K562 (cell line): ENCODE measurements at regions not wholly inside any gene's neighbourhood (a gene's known extent, or its start where the extent isn't known, plus 50 kb on each side); places are given as distances from the start of the nearest gene placed in this dataset.

ENCODE experiments used
- ATAC-seq: fragments of 200-7000 bp; cut with Tn5 transposase; 3 replicates; pipeline ENCODE4 v1.9.1; 2020; ENCODE audit warnings: moderate library complexity
- BruUV-seq: library from RNA; stranded (reverse); fragments of 400-500 nt; replicated peaks from 2 replicates; lab custom pipeline; 2021; lab: Mats Ljungman, UMichigan
- CTCF ChIA-PET: fragments of 300-600 bp; formaldehyde crosslinking; extraction: SDS; loops from one replicate; lab custom pipeline; 2021; ENCODE audit warnings: low intra/inter-chr PET ratio; lab: Yijun Ruan, JAX
- POLR2A ChIA-PET: fragments of 300-600, 350-650 bp; sonication (Branson Sonifier 250); formaldehyde crosslinking; extraction: SDS; loops from one replicate; lab custom pipeline; 2021; ENCODE audit warnings: antibody characterized with exemption, inconsistent platforms; lab: Yijun Ruan, JAX
- DNase-seq, 4 experiments: peaks; one replicate each; pipeline versions ENCODE4 v3.0.0 to v3.0.0-alpha.2; 2011 to 2018; ENCODE audit warnings: low spot score in 3 of 4, mixed read lengths in 3 of 4; ENCODE audit errors: extremely low read depth in 1 of 4
- FAIRE-seq: peaks from 2 replicates; lab custom pipeline; 2011; peaks lifted over from hg19 to GRCh38; lab: Jason Lieb, UNC
- H2AFZ ChIP-seq: 2 replicates; pipeline ENCODE4 v1.6.0; 2011; ENCODE audit warnings: low read depth, low read length, control low read depth, inconsistent platforms
- H3K27ac ChIP-seq: fragments of 200-600 bp; 3 replicates; pipeline ENCODE4 v1.8.0; 2011; ENCODE audit warnings: low read depth, mild to moderate bottlenecking, control low read depth, inconsistent platforms, low read length, moderate library complexity, mixed read lengths; ENCODE audit errors: extremely low read depth
- H3K27me3 ChIP-seq, 2 experiments: fragments of 300-600 bp in 1 of 2; 2 replicates in 1 of 2; 3 replicates in 1 of 2; pipeline versions ENCODE4 v1.6.0 to v1.8.0; 2011; ENCODE audit warnings: inconsistent platforms in 2 of 2, low read length in 2 of 2, mild to moderate bottlenecking in 1 of 2, mixed read lengths in 1 of 2, moderate library complexity in 1 of 2; ENCODE audit not compliant: control insufficient read depth in 2 of 2, insufficient read depth in 2 of 2
- H3K36me3 ChIP-seq: fragments of 300-600 bp; 3 replicates; pipeline ENCODE4 v1.8.0; 2011; ENCODE audit warnings: mild to moderate bottlenecking, low read length, inconsistent platforms; ENCODE audit not compliant: control insufficient read depth, insufficient read depth
- H3K4me1 ChIP-seq, 2 experiments: fragments of 200-600 bp in 1 of 2; replicated peaks in 1 of 2; 2 replicates in 1 of 2; 3 replicates in 1 of 2; pipeline versions ENCODE4 v1.5.1 to v1.8.0; 2011; ENCODE audit warnings: inconsistent platforms in 2 of 2, low read length in 2 of 2, mild to moderate bottlenecking in 1 of 2, mixed read lengths in 1 of 2, moderate library complexity in 1 of 2; ENCODE audit not compliant: control insufficient read depth in 2 of 2, insufficient read depth in 2 of 2
- H3K4me2 ChIP-seq: 2 replicates; pipeline ENCODE4 v1.6.1; 2011; ENCODE audit warnings: low read length, control low read depth, inconsistent platforms, mixed read lengths; ENCODE audit not compliant: insufficient read depth
- H3K4me3 ChIP-seq: fragments of 200-600 bp; sonication (generic), shearing (Covaris generic); 2 replicates; pipeline ENCODE4 v1.5.1; 2016; ENCODE audit warnings: control low read depth, inconsistent platforms
- H3K79me2 ChIP-seq: fragments of 200-600 bp; 3 replicates; pipeline ENCODE4 v1.8.0; 2011; ENCODE audit warnings: low read length, inconsistent platforms; ENCODE audit not compliant: control insufficient read depth, insufficient read depth
- H3K9ac ChIP-seq, 2 experiments: 2 replicates each; pipeline versions ENCODE4 v1.6.0 to v1.6.1; 2011; ENCODE audit warnings: low read depth in 2 of 2, low read length in 2 of 2, control low read depth in 1 of 2, inconsistent platforms in 1 of 2, mild to moderate bottlenecking in 1 of 2, mixed read lengths in 1 of 2; ENCODE audit not compliant: insufficient read depth in 1 of 2
- H3K9me1 ChIP-seq: one replicate; pipeline ENCODE4 v1.6.0; 2011; ENCODE audit warnings: inconsistent platforms, mild to moderate bottlenecking, low read length, moderate library complexity; ENCODE audit not compliant: control insufficient read depth, insufficient read depth
- H3K9me3 ChIP-seq: replicated peaks from 2 replicates; pipeline ENCODE4 v1.5.1; 2011; ENCODE audit warnings: low read depth, low read length, inconsistent platforms; ENCODE audit not compliant: control insufficient read depth, insufficient read depth
- H4K20me1 ChIP-seq: replicated peaks from 2 replicates; pipeline ENCODE4 v1.6.1; 2011; ENCODE audit warnings: low read length, inconsistent platforms, mixed read lengths; ENCODE audit not compliant: control insufficient read depth, insufficient read depth
- CBX8 ChIP-seq: fragments of 200-600 bp; sonication (generic); IDR thresholded peaks from 2 replicates; pipeline ENCODE4 v1.6.1; 2012; ENCODE audit warnings: borderline replicate concordance, mixed run types, low read depth, mild to moderate bottlenecking, moderate library complexity, mixed read lengths, low read length, control low read depth, inconsistent platforms; ENCODE audit not compliant: poor library complexity, severe bottlenecking; ENCODE audit errors: extremely low read depth
- NONO ChIP-seq, 2 experiments: fragments of 200-400 bp in 1 of 2; fragments of 450-650 bp in 1 of 2; formaldehyde crosslinking in 1 of 2; IDR thresholded peaks; 2 replicates each; pipeline ENCODE4 v1.6.1; 2017; ENCODE audit warnings: low read depth in 2 of 2, mild to moderate bottlenecking in 2 of 2, moderate library complexity in 2 of 2, low read length in 1 of 2
- NR2F6 ChIP-seq: fragments of 450-650 bp; formaldehyde crosslinking; IDR thresholded peaks from 2 replicates; pipeline ENCODE4 v1.4.0; 2020; ENCODE audit warnings: mild to moderate bottlenecking
- NRF1 ChIP-seq, 2 experiments: fragments of 450-650 bp; IDR thresholded peaks in 1 of 2; conservative IDR thresholded peaks in 1 of 2; 2 replicates each; pipeline ENCODE4 v1.6.1; 2014; ENCODE audit warnings: mild to moderate bottlenecking in 2 of 2
- RBM15 ChIP-seq: fragments of 200-400 bp; formaldehyde crosslinking; IDR thresholded peaks from 2 replicates; pipeline ENCODE4 v1.6.1; 2018; ENCODE audit warnings: mild to moderate bottlenecking, low read length, moderate library complexity; ENCODE audit not compliant: insufficient read depth
- WGBS: fragments of 100-300 bp; shearing (Covaris generic); methylation state at CpG from one replicate; pipeline ENCODE4 v1.1.6; 2016; ENCODE audit warnings: low coverage, mixed read lengths; ENCODE audit not compliant: insufficient coverage; ENCODE audit errors: missing lambda C conversion rate; 5-methylcytosine and 5-hydroxymethylcytosine counted together
- in situ Hi-C: fragments of 300-500 bp; cut with MboI; formaldehyde crosslinking; loops from 4 replicates; pipeline ENCODE4 v1.15.0; 2018; ENCODE audit warnings: inconsistent platforms, mixed read lengths
- intact Hi-C: fragments of 100-400 bp; cut with micrococcal nuclease; formaldehyde crosslinking; loops from 2 replicates; pipeline ENCODE4 v1.14.2; 2022
- TF ChIP-seq, protein P1 (sequence below), 2 experiments: IDR thresholded peaks; 2 replicates each; pipeline ENCODE4 v1.6.1; 2012; ENCODE audit warnings: improper control_type of control experiment in 2 of 2, low read depth in 2 of 2, low read length in 2 of 2, borderline replicate concordance in 1 of 2

DNA sequence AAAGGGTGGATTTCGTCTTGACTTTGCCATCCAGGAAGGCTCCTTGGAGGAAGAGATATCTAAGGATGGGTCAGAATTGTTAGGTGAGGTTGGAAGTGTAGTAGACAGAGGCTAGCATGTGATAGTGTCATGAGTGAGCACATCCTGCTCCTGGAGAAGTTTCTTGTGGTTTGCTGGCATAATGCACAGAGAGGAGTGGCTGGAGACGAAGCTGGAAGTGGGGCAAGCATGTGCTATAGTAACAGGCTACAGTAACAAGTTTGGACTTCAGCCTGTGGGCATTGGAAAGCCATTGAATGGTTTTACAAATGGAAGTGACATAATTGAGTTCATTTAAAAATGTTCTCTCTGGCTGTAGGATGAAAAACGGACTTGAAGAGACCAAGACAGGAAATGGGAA lies 175.6 kb upstream of the VWC2 start:
- H3K9me1 ChIP-seq, result no peaks in the 10 kb centered on the region
- TF ChIP-seq NR2F6 (no peak), NRF1 (conservative IDR thresholded peaks at IDR 0.05 in 1 of 2, IDR thresholded peaks at IDR 0.05 in 1 of 2) (no peak), CBX8 (no peak), NONO (IDR thresholded peaks at IDR 0.05; ENCODE audit: low read depth in 2 of 2, low read length in 1 of 2) (no peak), RBM15 (no peak)
- TF ChIP-seq, protein P1, sequence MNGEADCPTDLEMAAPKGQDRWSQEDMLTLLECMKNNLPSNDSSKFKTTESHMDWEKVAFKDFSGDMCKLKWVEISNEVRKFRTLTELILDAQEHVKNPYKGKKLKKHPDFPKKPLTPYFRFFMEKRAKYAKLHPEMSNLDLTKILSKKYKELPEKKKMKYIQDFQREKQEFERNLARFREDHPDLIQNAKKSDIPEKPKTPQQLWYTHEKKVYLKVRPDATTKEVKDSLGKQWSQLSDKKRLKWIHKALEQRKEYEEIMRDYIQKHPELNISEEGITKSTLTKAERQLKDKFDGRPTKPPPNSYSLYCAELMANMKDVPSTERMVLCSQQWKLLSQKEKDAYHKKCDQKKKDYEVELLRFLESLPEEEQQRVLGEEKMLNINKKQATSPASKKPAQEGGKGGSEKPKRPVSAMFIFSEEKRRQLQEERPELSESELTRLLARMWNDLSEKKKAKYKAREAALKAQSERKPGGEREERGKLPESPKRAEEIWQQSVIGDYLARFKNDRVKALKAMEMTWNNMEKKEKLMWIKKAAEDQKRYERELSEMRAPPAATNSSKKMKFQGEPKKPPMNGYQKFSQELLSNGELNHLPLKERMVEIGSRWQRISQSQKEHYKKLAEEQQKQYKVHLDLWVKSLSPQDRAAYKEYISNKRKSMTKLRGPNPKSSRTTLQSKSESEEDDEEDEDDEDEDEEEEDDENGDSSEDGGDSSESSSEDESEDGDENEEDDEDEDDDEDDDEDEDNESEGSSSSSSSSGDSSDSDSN (IDR thresholded peaks at IDR 0.05; ENCODE audit: borderline replicate concordance in 1 of 2, low read depth in 2 of 2, low read length in 2 of 2), result no peak
- no peak overlapping the region for H2AFZ ChIP-seq
- intact Hi-C loops (no loop called here), in situ Hi-C loops (no loop called here)
- no TSS peak for BruUV-seq
- H3K36me3 ChIP-seq, result no peaks in the 10 kb centered on the region
- no peak overlapping the region for H3K27ac ChIP-seq
- WGBS, result 0% methylated on average over 3 of the region's 3 CpGs
- no peaks in the 10 kb centered on the region for H3K27me3 ChIP-seq
- H4K20me1 ChIP-seq, result no peaks in the 10 kb centered on the region
- no peak overlapping the region for H3K4me2 ChIP-seq
- ChIA-PET POLR2A (no interaction called here), CTCF (no interaction called here)
- H3K9me3 ChIP-seq, result no peaks in the 10 kb centered on the region
- H3K79me2 ChIP-seq, result no peaks in the 10 kb centered on the region
- H3K4me3 ChIP-seq, result no peak overlapping the region
- FAIRE-seq (no peak), ATAC-seq (no peak), DNase-seq (no peak)
- H3K4me1 ChIP-seq, result no peaks in the 10 kb centered on the region
- no peak overlapping the region for H3K9ac ChIP-seq
